ENCODE measurements at regions not wholly inside any gene's neighbourhood (a gene's known extent, or its start where the extent isn't known, plus 50 kb on each side); places are given as distances from the start of the nearest gene placed in this dataset.
A peak's percentile ranks its signal among the peaks of the same experiment; 100 is the strongest.

GRCh38 chr20:24149881-24150307 is 161.3 kb upstream of the GGTLC1 start:
- Mint-ChIP-seq H3K36me3 (ENCODE audit: unreplicated experiment) (peaks cover 4% of the 10 kb centered on the region), H3K9me3 (ENCODE audit: unreplicated experiment) (peaks cover 10% of the 10 kb centered on the region), H3K4me1 (ENCODE audit: low read depth, unreplicated experiment) (peaks cover 16% of the 10 kb centered on the region), H3K4me3 (ENCODE audit: unreplicated experiment) (no peak overlapping the region), H3K27ac (ENCODE audit: unreplicated experiment) (no peak overlapping the region), H3K27me3 (ENCODE audit: unreplicated experiment) (peaks cover 4% of the 10 kb centered on the region)
- peak; percentile 45 for TF ChIP-seq CTCF (IDR thresholded peaks at IDR 0.05; ENCODE audit: partially characterized antibody, unreplicated experiment)
- DNase-seq, result peak; percentile 66

- H3K4me3 Mint-ChIP-seq (ENCODE audit: unreplicated experiment), result no peak overlapping the region
- H3K36me3 Mint-ChIP-seq (ENCODE audit: unreplicated experiment), result peaks cover 4% of the 10 kb centered on the region
- peaks cover 11% of the 10 kb centered on the region for H3K4me1 Mint-ChIP-seq (ENCODE audit: low read depth, unreplicated experiment)
- H3K9me3 Mint-ChIP-seq (ENCODE audit: unreplicated experiment), result peaks cover 11% of the 10 kb centered on the region
- DNase-seq, result no peak
- no peak for TF ChIP-seq CTCF (IDR thresholded peaks at IDR 0.05; ENCODE audit: partially characterized antibody, unreplicated experiment)
- no peak overlapping the region for H3K27ac Mint-ChIP-seq (ENCODE audit: unreplicated experiment)
- H3K27me3 Mint-ChIP-seq (ENCODE audit: unreplicated experiment), result peaks cover 4% of the 10 kb centered on the region
These were observed 160.6 kb upstream of the GGTLC1 start for GRCh38 chr20:24149175-24149574.

GRCh38 chr20:24148372-24148771 is 159.8 kb upstream of the GGTLC1 start:
- H3K27me3 Mint-ChIP-seq (ENCODE audit: unreplicated experiment), result peaks cover 2% of the 10 kb centered on the region
- H3K9me3 Mint-ChIP-seq (ENCODE audit: unreplicated experiment), result peaks cover 8% of the 10 kb centered on the region
- H3K36me3 Mint-ChIP-seq (ENCODE audit: unreplicated experiment), result peaks cover 4% of the 10 kb centered on the region
- no peak for DNase-seq
- H3K4me1 Mint-ChIP-seq (ENCODE audit: low read depth, unreplicated experiment), result peaks cover 6% of the 10 kb centered on the region
- no peak overlapping the region for H3K4me3 Mint-ChIP-seq (ENCODE audit: unreplicated experiment)
- TF ChIP-seq CTCF (IDR thresholded peaks at IDR 0.05; ENCODE audit: partially characterized antibody, unreplicated experiment), result no peak
- no peak overlapping the region for H3K27ac Mint-ChIP-seq (ENCODE audit: unreplicated experiment)

- TF ChIP-seq CTCF (IDR thresholded peaks at IDR 0.05; ENCODE audit: partially characterized antibody, unreplicated experiment), result no peak
- no peak overlapping the region for H3K27ac Mint-ChIP-seq (ENCODE audit: unreplicated experiment)
- H3K36me3 Mint-ChIP-seq (ENCODE audit: unreplicated experiment), result peaks cover 4% of the 10 kb centered on the region
- H3K27me3 Mint-ChIP-seq (ENCODE audit: unreplicated experiment), result peaks cover 1% of the 10 kb centered on the region
- no peak for DNase-seq
- no peak overlapping the region for H3K4me3 Mint-ChIP-seq (ENCODE audit: unreplicated experiment)
- peaks cover 3% of the 10 kb centered on the region for H3K4me1 Mint-ChIP-seq (ENCODE audit: low read depth, unreplicated experiment)
- peaks cover 6% of the 10 kb centered on the region for H3K9me3 Mint-ChIP-seq (ENCODE audit: unreplicated experiment)
These were observed 159.4 kb upstream of the GGTLC1 start for GRCh38 chr20:24147961-24148360.

- Mint-ChIP-seq H3K36me3 (ENCODE audit: unreplicated experiment) (peaks cover 4% of the 10 kb centered on the region), H3K9me3 (ENCODE audit: unreplicated experiment) (peaks cover 6% of the 10 kb centered on the region), H3K4me1 (ENCODE audit: low read depth, unreplicated experiment) (peaks cover 2% of the 10 kb centered on the region), H3K27ac (ENCODE audit: unreplicated experiment) (no peak overlapping the region), H3K27me3 (ENCODE audit: unreplicated experiment) (peaks cover 1% of the 10 kb centered on the region), H3K4me3 (ENCODE audit: unreplicated experiment) (no peak overlapping the region)
- no peak for DNase-seq
- TF ChIP-seq CTCF (IDR thresholded peaks at IDR 0.05; ENCODE audit: partially characterized antibody, unreplicated experiment), result no peak
These were observed 158.9 kb upstream of the GGTLC1 start for GRCh38 chr20:24147479-24147878.
